ENCODE measurements at regions not wholly inside any gene's neighbourhood (a gene's known extent, or its start where the extent isn't known, plus 50 kb on each side); places are given as distances from the start of the nearest gene placed in this dataset.
A peak's percentile ranks its signal among the peaks of the same experiment; 100 is the strongest.

DNA sequence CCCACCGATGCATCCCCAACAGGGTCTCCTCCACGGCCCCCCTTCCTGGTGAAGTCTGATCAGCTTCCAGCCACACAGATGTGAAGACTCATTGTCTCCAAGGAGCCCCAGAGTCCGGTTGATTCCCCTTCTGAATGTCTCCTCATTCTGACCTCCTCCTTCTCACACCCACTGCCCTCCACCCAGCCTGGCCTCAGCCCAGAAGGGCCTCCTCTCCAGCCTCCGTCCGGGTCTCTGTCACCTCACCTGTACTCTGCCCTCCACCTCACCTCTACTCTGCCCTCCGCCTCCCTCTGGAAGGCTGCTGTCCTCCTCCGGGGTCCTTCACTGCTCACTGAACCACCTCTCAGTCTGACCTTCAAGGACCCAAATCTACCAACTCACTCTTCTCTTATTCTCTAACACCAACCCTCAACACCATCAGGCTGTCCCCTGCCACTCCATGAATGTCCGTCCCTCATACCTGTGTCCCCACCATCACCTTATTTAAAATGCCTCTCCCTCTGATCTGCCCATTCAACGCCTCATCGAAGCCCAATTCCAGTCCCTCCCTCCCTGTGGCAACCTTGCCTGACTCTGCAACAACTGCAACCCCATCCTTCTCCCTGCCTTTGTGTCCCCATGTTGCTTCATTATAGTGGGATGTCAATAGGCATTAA lies 201.2 kb downstream of the TOMM20 start:
- WGBS, 2 donors (ENCODE audit: low coverage in 1 of 2): 83 to 100% methylated on average over 2 to 9 of the region's 10 CpGs
- ATAC-seq: no peak
- Histone ChIP-seq H3K4me1 (peaks cover 0 to 30% (median 12%) of the 10 kb centered on the region in 3 donors), H3K27me3 (no peaks in the 10 kb centered on the region), H3K36me3 (no peaks in the 10 kb centered on the region), H3K4me3 (peak overlapping the region in 1 of 2 donors; percentile 14), H3K9me3 (no peaks in the 10 kb centered on the region), H3K27ac (peak overlapping the region in 2 of 4 donors; percentile 63 to 65)
- TF ChIP-seq POLR2A (IDR thresholded peaks at IDR 0.05) (no peak), POLR2AphosphoS5 (IDR thresholded peaks at IDR 0.05) (no peak), EP300 (IDR thresholded peaks at IDR 0.05) (no peak)

DNA sequence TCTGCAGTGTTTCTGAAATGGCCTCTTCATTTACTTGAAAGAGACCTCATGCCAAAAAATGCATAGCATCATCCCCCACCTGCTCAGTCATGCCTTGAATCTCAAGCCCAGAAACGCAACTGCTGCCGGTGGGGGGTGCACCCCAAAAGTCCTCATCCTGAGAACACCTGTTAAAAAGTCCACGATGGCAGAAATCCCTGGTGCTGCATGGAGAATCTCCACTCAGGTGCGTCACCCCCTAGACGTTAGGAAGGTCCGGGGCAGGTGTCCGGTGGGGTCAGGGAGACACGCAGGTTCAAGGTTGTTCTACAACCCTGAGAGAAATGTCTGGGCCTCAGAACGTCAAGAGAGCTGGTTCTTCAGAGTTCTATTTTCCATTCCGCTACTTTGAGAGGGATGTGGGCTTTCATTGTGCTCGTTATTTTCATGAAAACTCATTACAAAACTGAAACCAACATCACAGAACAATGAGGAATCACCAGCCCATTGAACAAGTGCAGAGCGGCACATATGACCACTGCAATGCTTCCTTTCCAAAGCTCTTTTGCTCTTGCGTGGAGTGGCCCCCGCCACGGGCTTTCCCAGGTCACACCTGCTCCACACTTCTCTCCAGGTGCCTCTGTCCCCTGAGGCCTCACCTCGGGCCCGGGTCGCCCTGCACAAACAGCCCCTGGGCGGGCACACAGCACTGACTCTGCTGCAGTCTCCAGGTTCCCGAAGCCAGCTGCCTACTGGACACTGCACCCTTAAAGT lies 201.9 kb downstream of the TOMM20 start:
- 52 to 53% methylated on average over 9 to 10 of the region's 20 CpGs for WGBS, 2 donors (ENCODE audit: low coverage in 1 of 2)
- peak overlapping the region in 3 of 4 donors; percentile 21 to 65 (median 63) for H3K27ac ChIP-seq
- TF ChIP-seq POLR2AphosphoS5 (IDR thresholded peaks at IDR 0.05): no peak
- TF ChIP-seq POLR2A (IDR thresholded peaks at IDR 0.05): no peak
- TF ChIP-seq EP300 (IDR thresholded peaks at IDR 0.05): no peak
- TF ChIP-seq, protein P1, sequence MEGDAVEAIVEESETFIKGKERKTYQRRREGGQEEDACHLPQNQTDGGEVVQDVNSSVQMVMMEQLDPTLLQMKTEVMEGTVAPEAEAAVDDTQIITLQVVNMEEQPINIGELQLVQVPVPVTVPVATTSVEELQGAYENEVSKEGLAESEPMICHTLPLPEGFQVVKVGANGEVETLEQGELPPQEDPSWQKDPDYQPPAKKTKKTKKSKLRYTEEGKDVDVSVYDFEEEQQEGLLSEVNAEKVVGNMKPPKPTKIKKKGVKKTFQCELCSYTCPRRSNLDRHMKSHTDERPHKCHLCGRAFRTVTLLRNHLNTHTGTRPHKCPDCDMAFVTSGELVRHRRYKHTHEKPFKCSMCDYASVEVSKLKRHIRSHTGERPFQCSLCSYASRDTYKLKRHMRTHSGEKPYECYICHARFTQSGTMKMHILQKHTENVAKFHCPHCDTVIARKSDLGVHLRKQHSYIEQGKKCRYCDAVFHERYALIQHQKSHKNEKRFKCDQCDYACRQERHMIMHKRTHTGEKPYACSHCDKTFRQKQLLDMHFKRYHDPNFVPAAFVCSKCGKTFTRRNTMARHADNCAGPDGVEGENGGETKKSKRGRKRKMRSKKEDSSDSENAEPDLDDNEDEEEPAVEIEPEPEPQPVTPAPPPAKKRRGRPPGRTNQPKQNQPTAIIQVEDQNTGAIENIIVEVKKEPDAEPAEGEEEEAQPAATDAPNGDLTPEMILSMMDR (IDR thresholded peaks at IDR 0.05): no peak
- peak overlapping the region in 1 of 2 donors; percentile 14 for H3K4me3 ChIP-seq
- H3K4me1 ChIP-seq: peaks cover 0 to 33% (median 12%) of the 10 kb centered on the region in 3 donors
- no peak for ATAC-seq
- H3K27me3 ChIP-seq: no peaks in the 10 kb centered on the region
- no peaks in the 10 kb centered on the region for H3K9me3 ChIP-seq
- no peaks in the 10 kb centered on the region for H3K36me3 ChIP-seq

DNA sequence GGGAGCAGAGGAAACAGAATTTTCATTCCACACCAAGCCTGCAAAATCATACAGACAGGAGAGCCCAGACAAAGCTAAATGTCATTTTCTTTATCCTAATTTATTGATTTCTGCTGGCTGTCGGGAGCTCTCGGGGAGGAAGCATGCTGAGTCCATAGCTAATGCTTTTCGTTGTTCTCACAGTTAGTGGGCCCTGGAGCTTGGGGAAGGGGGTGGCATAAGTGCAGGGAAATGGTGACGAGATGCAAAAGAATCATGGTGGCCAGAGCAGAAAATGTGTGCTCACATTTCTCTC lies 202.4 kb downstream of the TOMM20 start:
- 39 to 62% methylated on average over 3 to 4 of the region's 4 CpGs for WGBS, 2 donors (ENCODE audit: low coverage in 1 of 2)
- Histone ChIP-seq H3K4me1 (peaks cover 0 to 38% (median 12%) of the 10 kb centered on the region in 3 donors), H3K36me3 (no peaks in the 10 kb centered on the region), H3K9me3 (no peaks in the 10 kb centered on the region), H3K4me3 (peak overlapping the region in 1 of 2 donors; percentile 14), H3K27ac (peak overlapping the region in 3 of 4 donors; percentile 21 to 65 (median 63)), H3K27me3 (no peaks in the 10 kb centered on the region)
- TF ChIP-seq EP300 (IDR thresholded peaks at IDR 0.05) (no peak), POLR2AphosphoS5 (IDR thresholded peaks at IDR 0.05) (no peak), POLR2A (IDR thresholded peaks at IDR 0.05) (no peak)
- TF ChIP-seq, protein P1 (IDR thresholded peaks at IDR 0.05): no peak
- no peak for ATAC-seq

DNA sequence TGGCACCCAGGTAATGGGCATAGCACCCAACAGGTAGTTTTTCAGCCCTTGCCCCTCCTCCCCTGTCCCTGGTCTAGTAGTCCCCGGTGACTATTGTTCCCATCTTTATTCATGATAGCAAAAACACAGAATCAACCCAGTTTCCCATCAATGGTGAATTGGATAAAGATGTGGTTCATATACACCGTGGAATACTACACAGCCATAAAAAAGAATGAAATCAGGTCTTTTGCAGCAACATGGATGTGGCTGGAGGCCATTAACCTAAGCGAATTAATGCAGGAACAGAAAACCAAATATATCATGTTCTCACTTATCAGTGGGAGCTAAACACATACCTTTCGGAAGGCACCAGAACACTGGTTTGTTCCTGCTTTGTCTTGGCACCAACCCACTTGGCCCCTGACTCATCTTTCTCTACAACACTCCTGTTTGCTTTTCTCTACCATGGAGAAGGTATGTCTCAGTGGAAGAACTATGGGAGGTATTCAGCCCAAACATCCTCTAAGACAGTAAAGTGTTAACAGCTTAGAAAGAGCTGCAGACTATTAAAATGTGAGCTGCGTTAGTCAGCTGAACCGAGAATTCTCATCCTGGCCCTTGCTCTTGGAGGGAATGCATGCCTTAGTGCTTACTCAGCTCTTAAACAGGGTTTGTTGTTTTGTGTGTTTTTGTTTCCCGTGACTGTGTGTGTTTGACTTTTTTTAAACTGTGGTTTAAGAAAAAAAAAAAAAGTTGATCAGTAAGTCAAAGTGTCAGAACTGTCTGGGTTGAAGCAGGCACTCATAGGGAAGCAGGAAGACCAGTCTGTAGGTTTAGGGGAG lies 203.0 kb downstream of the TOMM20 start:
- Histone ChIP-seq H3K27me3 (no peaks in the 10 kb centered on the region), H3K36me3 (no peaks in the 10 kb centered on the region), H3K9me3 (no peaks in the 10 kb centered on the region), H3K27ac (peak overlapping the region in 3 of 4 donors; percentile 63 to 67 (median 65)), H3K4me1 (peaks cover 0 to 44% (median 12%) of the 10 kb centered on the region in 3 donors), H3K4me3 (no peak overlapping the region)
- whole genome bisulfite sequencing, 2 donors (ENCODE audit: low coverage in 1 of 2): 30 to 50% methylated on average over 6 to 7 of the region's 7 CpGs
- TF ChIP-seq POLR2AphosphoS5 (IDR thresholded peaks at IDR 0.05): peak; percentile 64
- TF ChIP-seq, protein P1 (IDR thresholded peaks at IDR 0.05): no peak
- ATAC-seq: peak; percentile 62
